HepG2 (cell line): ENCODE measurements at regions not wholly inside any gene's neighbourhood (a gene's known extent, or its start where the extent isn't known, plus 50 kb on each side); places are given as distances from the start of the nearest gene placed in this dataset.

ENCODE experiments used
- ELF1 ChIP-seq: sonication (generic); formaldehyde crosslinking; IDR thresholded peaks from 2 replicates; pipeline ENCODE4 v1.4.0; 2020; ENCODE audit warnings: missing genetic modification reagents
- MED1 ChIP-seq: sonication (generic); formaldehyde crosslinking; IDR thresholded peaks from 2 replicates; pipeline ENCODE4 v1.4.0; 2020; ENCODE audit warnings: missing genetic modification reagents
- TF ChIP-seq, protein P1 (sequence below): sonication (generic); formaldehyde crosslinking; conservative IDR thresholded peaks from 2 replicates; pipeline ENCODE4 v1.4.0; 2020; ENCODE audit warnings: mild to moderate bottlenecking, missing genetic modification reagents, moderate library complexity
- TF ChIP-seq, protein P2 (sequence below): sonication (generic); formaldehyde crosslinking; IDR thresholded peaks from 2 replicates; pipeline ENCODE4 v1.4.0; 2020; ENCODE audit warnings: mild to moderate bottlenecking, missing genetic modification reagents
- TF ChIP-seq, protein P3 (sequence below): sonication (generic); formaldehyde crosslinking; IDR thresholded peaks from 2 replicates; pipeline ENCODE4 v1.5.1; 2020; ENCODE audit warnings: mild to moderate bottlenecking, moderate library complexity, missing genetic modification reagents
- TF ChIP-seq, protein P4 (sequence below): IDR thresholded peaks from 2 replicates; pipeline ENCODE4 v1.6.1; 2016; ENCODE audit warnings: missing compliant biosample characterization, missing genetic modification reagents, borderline replicate concordance

DNA sequence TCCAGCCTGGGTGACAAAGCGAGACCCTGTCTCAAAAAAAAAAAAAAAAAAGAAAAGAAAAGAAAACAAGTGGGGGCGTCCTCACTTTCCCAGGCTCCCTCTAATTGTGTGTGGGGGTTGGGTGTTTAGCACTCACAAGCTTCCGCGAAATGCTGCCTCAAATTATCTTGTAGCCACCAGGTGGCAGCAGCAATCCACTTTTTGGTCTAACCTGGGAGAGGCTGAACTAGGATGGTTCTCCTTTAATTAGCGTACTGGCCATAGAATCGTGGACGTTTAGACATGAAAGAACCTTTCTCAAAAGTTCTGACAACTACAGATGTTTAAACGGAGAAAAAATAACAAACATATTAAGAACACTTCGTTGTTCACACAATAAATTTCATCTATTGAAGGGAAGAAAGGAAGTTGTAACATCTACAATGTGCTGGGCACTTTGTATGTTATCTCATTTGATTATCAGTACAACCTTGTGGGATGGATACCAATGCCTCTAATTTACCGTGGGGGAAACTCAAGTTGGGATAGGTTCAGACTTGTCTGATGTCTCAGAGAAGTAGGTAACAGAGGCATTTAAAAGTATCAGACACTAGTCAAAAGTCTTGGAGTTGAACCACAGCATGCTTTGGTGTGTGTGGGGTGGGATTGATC lies 122.7 kb upstream of the NABP1 start (continued):
- TF ChIP-seq, protein P1, sequence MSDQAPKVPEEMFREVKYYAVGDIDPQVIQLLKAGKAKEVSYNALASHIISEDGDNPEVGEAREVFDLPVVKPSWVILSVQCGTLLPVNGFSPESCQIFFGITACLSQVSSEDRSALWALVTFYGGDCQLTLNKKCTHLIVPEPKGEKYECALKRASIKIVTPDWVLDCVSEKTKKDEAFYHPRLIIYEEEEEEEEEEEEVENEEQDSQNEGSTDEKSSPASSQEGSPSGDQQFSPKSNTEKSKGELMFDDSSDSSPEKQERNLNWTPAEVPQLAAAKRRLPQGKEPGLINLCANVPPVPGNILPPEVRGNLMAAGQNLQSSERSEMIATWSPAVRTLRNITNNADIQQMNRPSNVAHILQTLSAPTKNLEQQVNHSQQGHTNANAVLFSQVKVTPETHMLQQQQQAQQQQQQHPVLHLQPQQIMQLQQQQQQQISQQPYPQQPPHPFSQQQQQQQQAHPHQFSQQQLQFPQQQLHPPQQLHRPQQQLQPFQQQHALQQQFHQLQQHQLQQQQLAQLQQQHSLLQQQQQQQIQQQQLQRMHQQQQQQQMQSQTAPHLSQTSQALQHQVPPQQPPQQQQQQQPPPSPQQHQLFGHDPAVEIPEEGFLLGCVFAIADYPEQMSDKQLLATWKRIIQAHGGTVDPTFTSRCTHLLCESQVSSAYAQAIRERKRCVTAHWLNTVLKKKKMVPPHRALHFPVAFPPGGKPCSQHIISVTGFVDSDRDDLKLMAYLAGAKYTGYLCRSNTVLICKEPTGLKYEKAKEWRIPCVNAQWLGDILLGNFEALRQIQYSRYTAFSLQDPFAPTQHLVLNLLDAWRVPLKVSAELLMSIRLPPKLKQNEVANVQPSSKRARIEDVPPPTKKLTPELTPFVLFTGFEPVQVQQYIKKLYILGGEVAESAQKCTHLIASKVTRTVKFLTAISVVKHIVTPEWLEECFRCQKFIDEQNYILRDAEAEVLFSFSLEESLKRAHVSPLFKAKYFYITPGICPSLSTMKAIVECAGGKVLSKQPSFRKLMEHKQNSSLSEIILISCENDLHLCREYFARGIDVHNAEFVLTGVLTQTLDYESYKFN (CRISPR knock-in tag), result no peak
- TF ChIP-seq, protein P2, sequence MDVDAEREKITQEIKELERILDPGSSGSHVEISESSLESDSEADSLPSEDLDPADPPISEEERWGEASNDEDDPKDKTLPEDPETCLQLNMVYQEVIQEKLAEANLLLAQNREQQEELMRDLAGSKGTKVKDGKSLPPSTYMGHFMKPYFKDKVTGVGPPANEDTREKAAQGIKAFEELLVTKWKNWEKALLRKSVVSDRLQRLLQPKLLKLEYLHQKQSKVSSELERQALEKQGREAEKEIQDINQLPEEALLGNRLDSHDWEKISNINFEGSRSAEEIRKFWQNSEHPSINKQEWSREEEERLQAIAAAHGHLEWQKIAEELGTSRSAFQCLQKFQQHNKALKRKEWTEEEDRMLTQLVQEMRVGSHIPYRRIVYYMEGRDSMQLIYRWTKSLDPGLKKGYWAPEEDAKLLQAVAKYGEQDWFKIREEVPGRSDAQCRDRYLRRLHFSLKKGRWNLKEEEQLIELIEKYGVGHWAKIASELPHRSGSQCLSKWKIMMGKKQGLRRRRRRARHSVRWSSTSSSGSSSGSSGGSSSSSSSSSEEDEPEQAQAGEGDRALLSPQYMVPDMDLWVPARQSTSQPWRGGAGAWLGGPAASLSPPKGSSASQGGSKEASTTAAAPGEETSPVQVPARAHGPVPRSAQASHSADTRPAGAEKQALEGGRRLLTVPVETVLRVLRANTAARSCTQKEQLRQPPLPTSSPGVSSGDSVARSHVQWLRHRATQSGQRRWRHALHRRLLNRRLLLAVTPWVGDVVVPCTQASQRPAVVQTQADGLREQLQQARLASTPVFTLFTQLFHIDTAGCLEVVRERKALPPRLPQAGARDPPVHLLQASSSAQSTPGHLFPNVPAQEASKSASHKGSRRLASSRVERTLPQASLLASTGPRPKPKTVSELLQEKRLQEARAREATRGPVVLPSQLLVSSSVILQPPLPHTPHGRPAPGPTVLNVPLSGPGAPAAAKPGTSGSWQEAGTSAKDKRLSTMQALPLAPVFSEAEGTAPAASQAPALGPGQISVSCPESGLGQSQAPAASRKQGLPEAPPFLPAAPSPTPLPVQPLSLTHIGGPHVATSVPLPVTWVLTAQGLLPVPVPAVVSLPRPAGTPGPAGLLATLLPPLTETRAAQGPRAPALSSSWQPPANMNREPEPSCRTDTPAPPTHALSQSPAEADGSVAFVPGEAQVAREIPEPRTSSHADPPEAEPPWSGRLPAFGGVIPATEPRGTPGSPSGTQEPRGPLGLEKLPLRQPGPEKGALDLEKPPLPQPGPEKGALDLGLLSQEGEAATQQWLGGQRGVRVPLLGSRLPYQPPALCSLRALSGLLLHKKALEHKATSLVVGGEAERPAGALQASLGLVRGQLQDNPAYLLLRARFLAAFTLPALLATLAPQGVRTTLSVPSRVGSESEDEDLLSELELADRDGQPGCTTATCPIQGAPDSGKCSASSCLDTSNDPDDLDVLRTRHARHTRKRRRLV (CRISPR knock-in tag), result no peak
- 0 out of 2 replicates have a peak, but pooled peaks have one; percentile 48 for TF ChIP-seq ELF1
- TF ChIP-seq, protein P3, sequence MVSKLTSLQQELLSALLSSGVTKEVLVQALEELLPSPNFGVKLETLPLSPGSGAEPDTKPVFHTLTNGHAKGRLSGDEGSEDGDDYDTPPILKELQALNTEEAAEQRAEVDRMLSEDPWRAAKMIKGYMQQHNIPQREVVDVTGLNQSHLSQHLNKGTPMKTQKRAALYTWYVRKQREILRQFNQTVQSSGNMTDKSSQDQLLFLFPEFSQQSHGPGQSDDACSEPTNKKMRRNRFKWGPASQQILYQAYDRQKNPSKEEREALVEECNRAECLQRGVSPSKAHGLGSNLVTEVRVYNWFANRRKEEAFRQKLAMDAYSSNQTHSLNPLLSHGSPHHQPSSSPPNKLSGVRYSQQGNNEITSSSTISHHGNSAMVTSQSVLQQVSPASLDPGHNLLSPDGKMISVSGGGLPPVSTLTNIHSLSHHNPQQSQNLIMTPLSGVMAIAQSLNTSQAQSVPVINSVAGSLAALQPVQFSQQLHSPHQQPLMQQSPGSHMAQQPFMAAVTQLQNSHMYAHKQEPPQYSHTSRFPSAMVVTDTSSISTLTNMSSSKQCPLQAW (CRISPR knock-in tag), result no peak
- TF ChIP-seq, protein P4, sequence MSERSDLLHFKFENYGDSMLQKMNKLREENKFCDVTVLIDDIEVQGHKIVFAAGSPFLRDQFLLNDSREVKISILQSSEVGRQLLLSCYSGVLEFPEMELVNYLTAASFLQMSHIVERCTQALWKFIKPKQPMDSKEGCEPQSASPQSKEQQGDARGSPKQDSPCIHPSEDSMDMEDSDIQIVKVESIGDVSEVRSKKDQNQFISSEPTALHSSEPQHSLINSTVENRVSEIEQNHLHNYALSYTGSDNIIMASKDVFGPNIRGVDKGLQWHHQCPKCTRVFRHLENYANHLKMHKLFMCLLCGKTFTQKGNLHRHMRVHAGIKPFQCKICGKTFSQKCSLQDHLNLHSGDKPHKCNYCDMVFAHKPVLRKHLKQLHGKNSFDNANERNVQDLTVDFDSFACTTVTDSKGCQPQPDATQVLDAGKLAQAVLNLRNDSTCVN, result no peak
- no peak for TF ChIP-seq MED1 (CRISPR knock-in tag)
- TF ChIP-seq, all 625 proteins: peak for 29
